ENCODE measurements at regions not wholly inside any gene's neighbourhood (a gene's known extent, or its start where the extent isn't known, plus 50 kb on each side); places are given as distances from the start of the nearest gene placed in this dataset.

- no peak for DNase-seq
These were observed 1076.5 kb upstream of the ARRDC3 start for GRCh38 chr5:92459654-92460053.

GRCh38 chr5:92455011-92455410 is 1071.9 kb upstream of the ARRDC3 start:
- no peak for DNase-seq

GRCh38 chr5:92444888-92445287 is 1061.8 kb upstream of the ARRDC3 start:
- DNase-seq = no peak

- no peak for DNase-seq
These were observed 1052.7 kb upstream of the ARRDC3 start for GRCh38 chr5:92435781-92436180.

- DNase-seq = no peak
These were observed 1046.5 kb upstream of the ARRDC3 start for GRCh38 chr5:92429646-92430045.

- DNase-seq = no peak
These were observed 1045.3 kb upstream of the ARRDC3 start for GRCh38 chr5:92428415-92428814.

GRCh38 chr5:92424785-92425426 is 1041.8 kb upstream of the ARRDC3 start:
- no peak for DNase-seq

GRCh38 chr5:92421942-92422341 is 1038.8 kb upstream of the ARRDC3 start:
- DNase-seq = no peak

GRCh38 chr5:92421196-92421595 is 1038.1 kb upstream of the ARRDC3 start:
- DNase-seq = no peak

- DNase-seq = no peak
These were observed 1036.1 kb upstream of the ARRDC3 start for GRCh38 chr5:92419261-92419660.

- no peak for DNase-seq
These were observed 1035.2 kb upstream of the ARRDC3 start for GRCh38 chr5:92418341-92418740.

- DNase-seq = no peak
These were observed 1026.0 kb upstream of the ARRDC3 start for GRCh38 chr5:92409134-92409533.

- DNase-seq = no peak
These were observed 1020.0 kb upstream of the ARRDC3 start for GRCh38 chr5:92402956-92403702.

GRCh38 chr5:92402045-92402444 is 1018.9 kb upstream of the ARRDC3 start:
- DNase-seq = no peak

- DNase-seq = no peak
These were observed 1018.4 kb upstream of the ARRDC3 start for GRCh38 chr5:92401492-92401891.

- DNase-seq = no peak
These were observed 1011.8 kb upstream of the ARRDC3 start for GRCh38 chr5:92394936-92395335.

GRCh38 chr5:92390657-92391056 is 1007.5 kb upstream of the ARRDC3 start:
- DNase-seq = no peak

GRCh38 chr5:92380069-92380770 is 997.1 kb upstream of the ARRDC3 start:
- DNase-seq = no peak

- no peak for DNase-seq
These were observed 996.0 kb upstream of the ARRDC3 start for GRCh38 chr5:92378966-92379611.

- no peak for DNase-seq
These were observed 991.7 kb upstream of the ARRDC3 start for GRCh38 chr5:92374859-92375258.

- no peak for DNase-seq
These were observed 989.6 kb upstream of the ARRDC3 start for GRCh38 chr5:92372766-92373165.

GRCh38 chr5:92371889-92372235 is 988.7 kb upstream of the ARRDC3 start:
- DNase-seq = no peak

GRCh38 chr5:92371171-92371888 is 988.2 kb upstream of the ARRDC3 start:
- DNase-seq = no peak

Data from stimulated activated naive CD4-positive, alpha-beta T cell (primary cell).